Stimulated activated CD4-positive, alpha-beta T cell treated with anti-CD3 and anti-CD28 coated beads, Interleukin-4, amount 100 ng/mL, for 24 hours (primary cell): ENCODE measurements at regions not wholly inside any gene's neighbourhood (a gene's known extent, or its start where the extent isn't known, plus 50 kb on each side); places are given as distances from the start of the nearest gene placed in this dataset.

Source experiments
- DNase-seq: peaks from one replicate; pipeline ENCODE4 v3.0.0-alpha.2; 2020

DNA sequence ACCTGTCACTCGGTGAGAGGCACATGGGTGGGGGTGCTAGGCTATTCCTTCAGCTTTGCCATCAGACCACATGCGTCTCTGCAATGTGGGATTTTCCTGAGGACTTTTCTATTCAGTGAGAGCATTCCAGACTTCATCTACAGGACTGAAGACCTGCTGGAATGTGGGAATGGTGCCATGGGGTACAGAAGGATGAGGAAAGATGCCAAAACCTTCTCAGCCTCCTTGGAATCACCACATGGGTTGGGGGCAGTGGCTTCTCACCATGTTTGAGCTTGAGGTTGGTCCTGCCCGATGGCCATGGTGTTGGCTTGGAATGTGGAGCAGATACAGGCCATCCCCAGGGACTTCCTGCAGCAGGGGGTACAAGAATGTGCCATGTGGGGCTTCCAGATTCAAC is 80.9 kb upstream of the KLF13 start:
- DNase-seq, result no peak

DNA sequence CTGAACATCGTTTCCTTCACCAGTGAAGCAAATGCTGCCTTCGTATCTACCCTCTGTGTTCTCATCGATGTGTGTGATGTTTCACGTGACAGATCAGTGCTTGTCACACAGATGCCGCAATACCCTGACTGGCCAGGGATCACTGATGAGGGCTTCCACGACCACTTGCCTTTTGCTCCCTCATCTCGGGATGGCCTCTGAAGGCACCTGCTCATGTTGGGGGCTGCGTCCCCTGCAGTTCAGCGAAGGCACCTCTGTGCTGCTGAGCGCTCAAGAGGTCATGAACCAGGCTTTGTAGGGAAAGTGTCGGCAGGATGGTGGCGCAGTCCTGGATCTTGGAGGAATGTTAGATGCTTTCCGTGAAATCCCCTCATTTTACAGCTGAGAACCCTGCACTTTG is 79.2 kb upstream of the KLF13 start:
- no peak for DNase-seq

GRCh38 chr15:31248263-31248662 is 78.4 kb upstream of the KLF13 start:
- DNase-seq, result no peak

GRCh38 chr15:31248951-31249350 is 77.7 kb upstream of the KLF13 start:
- DNase-seq, result no peak

GRCh38 chr15:31250033-31250432 is 76.6 kb upstream of the KLF13 start:
- no peak for DNase-seq

DNA sequence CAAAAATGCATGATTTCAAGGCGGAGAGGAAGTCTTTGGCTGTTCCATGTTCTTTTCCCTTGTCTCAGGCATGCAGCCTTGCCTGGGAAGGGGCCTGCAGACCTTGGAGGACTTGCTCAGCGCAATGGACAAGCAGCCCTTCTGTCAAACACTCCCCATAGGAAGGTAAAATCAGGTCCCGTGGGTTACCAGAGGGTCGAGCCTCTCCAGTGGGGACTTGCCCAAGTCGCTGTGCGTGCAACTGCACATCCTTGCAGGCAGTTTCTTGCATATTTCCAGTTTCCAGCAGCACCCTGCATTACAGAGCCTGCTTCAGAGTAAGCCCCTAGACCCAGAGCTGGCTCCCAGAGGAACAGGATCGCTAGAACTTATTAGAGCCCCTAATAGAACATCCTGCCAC is 75.5 kb upstream of the KLF13 start:
- DNase-seq, result no peak

DNA sequence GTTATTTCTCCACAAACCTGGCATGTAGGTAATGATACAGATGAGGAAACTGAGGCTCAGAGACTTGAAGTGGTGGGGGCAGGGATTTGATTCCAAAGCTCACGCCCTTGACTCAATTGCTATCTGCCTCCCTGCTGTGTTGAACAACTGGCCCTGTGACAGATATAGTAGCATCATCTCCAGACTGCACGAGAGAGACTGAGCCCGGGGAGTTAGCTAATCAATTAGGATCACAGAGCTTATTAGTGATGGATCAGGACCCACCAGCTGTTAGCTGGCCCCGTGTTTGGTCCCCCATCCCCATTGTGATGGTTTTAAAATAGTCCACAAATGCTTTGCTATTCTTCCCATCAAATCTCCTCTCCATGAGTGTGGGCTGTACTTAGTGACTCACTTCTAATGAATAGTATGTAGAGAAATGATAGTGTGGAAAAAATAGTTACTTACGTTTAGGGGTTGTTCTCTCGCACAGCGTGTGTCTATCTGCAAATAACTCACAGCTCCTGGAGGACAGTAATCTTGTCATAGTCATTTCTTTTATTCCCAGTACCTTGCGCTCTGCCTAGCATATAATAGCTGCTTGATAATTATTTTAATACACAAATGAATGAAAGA is 74.4 kb upstream of the KLF13 start:
- DNase-seq, result no peak

GRCh38 chr15:31254431-31255175 is 72.0 kb upstream of the KLF13 start:
- no peak for DNase-seq

DNA sequence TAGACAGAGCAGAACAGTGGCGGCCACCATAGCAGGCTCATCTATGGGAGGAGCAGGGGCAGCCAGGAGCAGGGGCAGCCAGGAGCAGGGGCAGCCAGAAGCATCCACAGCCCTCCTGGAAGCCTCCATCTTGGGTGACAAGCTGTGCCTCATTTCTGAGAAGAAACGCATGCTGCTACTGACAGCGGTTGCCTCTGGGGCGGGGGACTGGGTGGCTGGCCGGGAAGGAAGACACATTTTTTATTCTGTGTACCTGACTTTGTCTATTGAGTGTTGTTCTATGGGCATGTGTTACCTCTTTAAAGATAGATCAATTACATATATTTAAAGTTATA is 71.5 kb upstream of the KLF13 start:
- no peak for DNase-seq

- no peak for DNase-seq
These were observed 70.8 kb upstream of the KLF13 start for GRCh38 chr15:31255732-31256377.

GRCh38 chr15:31256378-31257265 is 70.0 kb upstream of the KLF13 start:
- no peak for DNase-seq

DNA sequence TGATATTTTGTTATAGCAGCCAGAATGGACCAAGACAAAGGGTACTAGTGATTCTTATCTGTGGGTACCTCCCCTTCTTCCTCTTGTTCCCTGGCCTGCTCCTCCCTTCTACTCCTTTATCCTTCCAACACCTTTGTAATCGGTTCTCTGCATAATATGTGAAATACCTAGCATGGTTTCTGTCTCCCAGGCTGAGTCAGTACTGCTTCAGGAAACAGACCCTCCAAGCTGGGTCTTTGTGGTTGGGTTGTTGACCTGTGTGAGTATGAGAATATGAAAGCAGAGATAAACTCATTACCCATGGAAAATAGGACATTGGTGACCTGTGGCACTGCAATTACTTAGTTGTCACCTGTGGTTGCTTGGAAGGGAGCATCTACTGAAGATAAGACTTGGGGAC is 69.3 kb upstream of the KLF13 start:
- no peak for DNase-seq

GRCh38 chr15:31258260-31258659 is 68.4 kb upstream of the KLF13 start:
- DNase-seq, result no peak

GRCh38 chr15:31259562-31260252 is 66.9 kb upstream of the KLF13 start:
- no peak for DNase-seq

GRCh38 chr15:31260646-31261265 is 65.9 kb upstream of the KLF13 start:
- DNase-seq, result no peak

- no peak for DNase-seq
These were observed 65.1 kb upstream of the KLF13 start for GRCh38 chr15:31261266-31262142.

GRCh38 chr15:31262143-31262530 is 64.5 kb upstream of the KLF13 start:
- no peak for DNase-seq

DNA sequence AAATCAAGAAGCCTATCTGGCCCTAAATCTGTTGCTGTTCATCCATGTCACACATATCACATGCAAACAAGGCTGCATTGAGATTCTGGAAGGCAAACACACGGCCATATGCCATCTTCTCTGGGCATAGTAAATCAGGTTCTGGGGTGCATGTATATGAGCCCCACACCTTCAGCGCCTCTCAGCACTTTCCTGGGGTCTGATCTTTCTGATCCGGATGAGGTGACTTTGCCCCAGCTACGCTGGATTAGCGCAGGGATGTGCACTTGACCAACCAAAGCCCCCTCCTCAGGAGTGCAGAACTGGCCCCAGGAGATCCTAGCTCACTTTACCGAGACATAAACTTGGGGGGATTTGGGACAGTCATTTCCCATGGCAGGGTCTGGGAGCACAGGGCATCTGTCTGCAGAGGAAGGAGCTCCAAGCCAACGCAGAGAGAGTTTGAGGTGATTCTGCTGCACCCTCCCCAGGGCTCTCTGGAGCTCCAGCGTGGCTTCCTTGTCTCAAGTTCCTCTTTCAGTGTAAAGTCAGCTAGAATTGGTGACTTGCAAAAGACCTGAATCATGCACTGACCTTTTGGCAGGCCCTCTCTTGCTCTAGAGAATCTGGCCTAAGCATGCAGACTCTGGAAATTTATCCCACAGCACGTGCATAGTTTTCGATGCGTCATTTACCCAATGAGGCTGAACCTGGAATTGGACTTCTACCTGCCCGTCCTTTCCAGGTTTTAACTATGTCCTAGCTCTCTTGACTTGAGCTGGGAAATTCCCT is 63.5 kb upstream of the KLF13 start:
- no peak for DNase-seq

DNA sequence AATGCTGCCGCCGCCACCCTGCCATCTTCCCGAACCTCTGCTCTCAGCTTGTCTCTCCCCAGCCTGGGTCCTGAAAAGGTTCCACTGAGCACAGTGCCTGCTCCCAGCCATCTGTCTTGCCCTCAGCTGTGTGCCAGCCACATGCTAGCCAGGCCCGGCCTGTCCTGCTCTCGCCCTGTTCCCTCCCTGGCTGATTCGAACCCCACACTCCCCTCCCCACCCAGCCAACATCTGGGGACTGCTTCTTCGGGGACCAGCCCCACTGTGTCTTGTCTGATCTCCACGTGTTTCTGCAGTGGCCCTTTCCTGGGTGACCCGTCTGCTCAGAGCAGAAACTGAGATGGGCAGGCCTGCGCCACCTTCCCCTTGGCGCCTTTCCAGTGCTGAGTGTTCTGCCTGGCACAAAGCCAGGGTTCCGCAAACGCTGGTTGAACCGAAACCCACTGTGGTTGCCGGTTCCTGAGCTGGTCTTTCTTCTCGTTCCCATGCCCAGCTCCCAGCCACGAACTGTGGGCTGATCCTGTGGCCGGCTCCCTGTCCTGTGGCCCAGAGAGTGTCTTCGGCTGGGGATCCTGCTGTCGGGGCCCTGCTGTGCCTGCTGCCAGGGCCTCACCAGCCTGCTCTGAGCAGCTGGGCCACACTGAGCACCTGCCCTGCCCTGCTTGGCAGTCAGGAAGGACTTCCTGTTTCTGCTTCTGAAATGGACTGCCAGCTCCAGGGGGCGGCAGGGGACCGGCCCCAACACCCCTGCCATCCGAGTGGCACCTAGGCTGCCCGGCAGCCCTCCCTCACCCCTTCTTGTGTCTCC is 62.7 kb upstream of the KLF13 start:
- DNase-seq, result peak; percentile 71
